H9 (cell line): ENCODE measurements at regions not wholly inside any gene's neighbourhood (a gene's known extent, or its start where the extent isn't known, plus 50 kb on each side); places are given as distances from the start of the nearest gene placed in this dataset.
A peak's percentile ranks its signal among the peaks of the same experiment; 100 is the strongest.
"Not testable (repeated sequence)": the region's sequence is repeated elsewhere in the genome, so short reads cannot be mapped to it uniquely, and the experiment has no call there.

Source experiments
- DNase-seq: peaks from one replicate; pipeline ENCODE4 v3.0.0-alpha.2; 2017
- H2AFZ ChIP-seq: one replicate; pipeline ENCODE4 v1.6.1; 2013; ENCODE audit warnings: mild to moderate bottlenecking, low read length, control low read depth, moderate library complexity
- H2AK5ac ChIP-seq: 2 replicates; pipeline ENCODE4 v1.6.1; 2013; ENCODE audit warnings: low read length, control low read depth, mixed read lengths; ENCODE audit not compliant: insufficient read length
- H2BK120ac ChIP-seq: one replicate; pipeline ENCODE4 v1.6.1; 2013; ENCODE audit warnings: low read depth, mild to moderate bottlenecking, low read length, control low read depth, inconsistent platforms; ENCODE audit not compliant: poor library complexity, severe bottlenecking
- H2BK12ac ChIP-seq: 2 replicates; pipeline ENCODE4 v1.6.1; 2013; ENCODE audit warnings: low read length, control low read depth, mixed read lengths, low read depth; ENCODE audit not compliant: insufficient read length
- H2BK15ac ChIP-seq: 2 replicates; pipeline ENCODE4 v1.6.1; 2013; ENCODE audit warnings: low read depth, low read length, control low read depth
- H2BK20ac ChIP-seq: one replicate; pipeline ENCODE4 v1.6.1; 2013; ENCODE audit warnings: low read depth, mild to moderate bottlenecking, low read length, control low read depth, inconsistent platforms; ENCODE audit not compliant: poor library complexity, severe bottlenecking
- H2BK5ac ChIP-seq: 2 replicates; pipeline ENCODE4 v1.6.1; 2013; ENCODE audit warnings: low read length, control low read depth, mixed read lengths; ENCODE audit not compliant: insufficient read length
- H3K14ac ChIP-seq: 2 replicates; pipeline ENCODE4 v1.6.1; 2013; ENCODE audit warnings: low read length, control low read depth; ENCODE audit not compliant: insufficient read depth
- H3K18ac ChIP-seq: 2 replicates; pipeline ENCODE4 v1.6.1; 2013; ENCODE audit warnings: low read depth, mild to moderate bottlenecking, mixed read lengths, low read length, control low read depth; ENCODE audit not compliant: insufficient read length
- H3K23ac ChIP-seq: 2 replicates; pipeline ENCODE4 v1.6.1; 2013; ENCODE audit warnings: low read length, control low read depth, mixed read lengths, low read depth; ENCODE audit not compliant: insufficient read length
- H3K23me2 ChIP-seq: 2 replicates; pipeline ENCODE4 v1.6.1; 2013; ENCODE audit warnings: low read depth, mild to moderate bottlenecking, mixed read lengths, low read length, control low read depth; ENCODE audit not compliant: insufficient read length, poor library complexity, severe bottlenecking
- H3K27ac ChIP-seq: 2 replicates; pipeline ENCODE4 v1.5.1; 2013; ENCODE audit warnings: low read length, control low read depth, mixed read lengths, low read depth; ENCODE audit not compliant: insufficient read length
- H3K27me3 ChIP-seq: 2 replicates; pipeline ENCODE4 v1.6.1; 2013; ENCODE audit warnings: low read length, control low read depth, inconsistent platforms; ENCODE audit not compliant: insufficient read depth
- H3K4ac ChIP-seq: 2 replicates; pipeline ENCODE4 v1.6.1; 2013; ENCODE audit warnings: low read depth, mild to moderate bottlenecking, control low read depth, inconsistent platforms, low read length, moderate library complexity
- H3K4me1 ChIP-seq: 2 replicates; pipeline ENCODE4 v1.6.1; 2013; ENCODE audit warnings: low read length, control low read depth, inconsistent platforms; ENCODE audit not compliant: insufficient read depth
- H3K4me2 ChIP-seq: 2 replicates; pipeline ENCODE4 v1.6.1; 2013; ENCODE audit warnings: low read length, control low read depth, mixed read lengths; ENCODE audit not compliant: insufficient read length, insufficient read depth
- H3K56ac ChIP-seq: 2 replicates; pipeline ENCODE4 v1.6.1; 2013; ENCODE audit warnings: low read depth, mild to moderate bottlenecking, mixed read lengths, low read length, control low read depth; ENCODE audit not compliant: insufficient read length
- H3K79me1 ChIP-seq: 2 replicates; pipeline ENCODE4 v1.6.1; 2013; ENCODE audit warnings: low read depth, mild to moderate bottlenecking, moderate library complexity, low read length, control low read depth, inconsistent platforms; ENCODE audit not compliant: insufficient read depth, poor library complexity, severe bottlenecking
- H3K79me2 ChIP-seq: 2 replicates; pipeline ENCODE4 v1.6.1; 2013; ENCODE audit warnings: low read length, control low read depth, inconsistent platforms; ENCODE audit not compliant: insufficient read depth
- H3K9ac ChIP-seq: 2 replicates; pipeline ENCODE4 v1.6.1; 2013; ENCODE audit warnings: low read length, control low read depth, mixed read lengths; ENCODE audit not compliant: insufficient read length; ENCODE audit errors: extremely low read depth
- H3K9me3 ChIP-seq: one replicate; pipeline ENCODE4 v1.6.1; 2013; ENCODE audit warnings: low read depth, low read length, inconsistent platforms; ENCODE audit not compliant: control insufficient read depth
- H3T11ph ChIP-seq: one replicate; pipeline ENCODE4 v1.6.1; 2013; ENCODE audit warnings: mild to moderate bottlenecking, low read length, control low read depth, inconsistent platforms
- H4K20me1 ChIP-seq: one replicate; pipeline ENCODE4 v1.6.1; 2013; ENCODE audit not compliant: control insufficient read depth, insufficient read length, insufficient read depth
- H4K5ac ChIP-seq: 2 replicates; pipeline ENCODE4 v1.6.1; 2013; ENCODE audit warnings: low read depth, mild to moderate bottlenecking, mixed read lengths, low read length, control low read depth; ENCODE audit not compliant: insufficient read length
- H4K8ac ChIP-seq: replicated peaks from 2 replicates; pipeline ENCODE4 v1.6.1; 2013; ENCODE audit warnings: low read length, control low read depth, mixed read lengths, low read depth; ENCODE audit not compliant: insufficient read length
- H4K91ac ChIP-seq: 2 replicates; pipeline ENCODE4 v1.6.1; 2013; ENCODE audit warnings: low read depth, mild to moderate bottlenecking, moderate library complexity, mixed read lengths, low read length, control low read depth; ENCODE audit not compliant: insufficient read length
- H3K27ac Mint-ChIP-seq, 3 experiments: 2 replicates in 2 of 3; 3 replicates in 1 of 3; pipeline ENCODE4 v1.8.0; 2020 to 2021; ENCODE audit warnings: mixed read lengths in 3 of 3, mild to moderate bottlenecking in 1 of 3, moderate library complexity in 1 of 3
- H3K27me3 Mint-ChIP-seq: 2 replicates; pipeline ENCODE4 v1.8.0; 2021; ENCODE audit warnings: low read depth, mild to moderate bottlenecking, moderate library complexity, mixed read lengths
- H3K36me3 Mint-ChIP-seq, 3 experiments: 2 replicates in 2 of 3; 3 replicates in 1 of 3; pipeline ENCODE4 v1.8.0; 2020 to 2021; ENCODE audit warnings: low read depth in 3 of 3, mixed read lengths in 3 of 3; ENCODE audit not compliant: insufficient read depth in 1 of 3
- H3K4me1 Mint-ChIP-seq, 2 experiments: 2 replicates each; pipeline ENCODE4 v1.8.0; 2020; ENCODE audit warnings: mixed read lengths in 2 of 2
- H3K4me3 Mint-ChIP-seq, 2 experiments: 2 replicates in 1 of 2; 3 replicates in 1 of 2; pipeline ENCODE4 v1.8.0; 2020 to 2021; ENCODE audit warnings: mild to moderate bottlenecking in 2 of 2, mixed read lengths in 2 of 2, moderate library complexity in 1 of 2
- H3K9me3 Mint-ChIP-seq, 2 experiments: 2 replicates in 1 of 2; 3 replicates in 1 of 2; pipeline ENCODE4 v1.8.0; 2020; ENCODE audit warnings: mild to moderate bottlenecking in 2 of 2, mixed read lengths in 2 of 2, moderate library complexity in 1 of 2
- WGBS: extraction: QIAGEN DNeasy Blood & Tissue Kit; methylation state at CpG from one replicate; pipeline ENCODE4 v1.1.7; 2013; ENCODE audit warnings: missing lambda C conversion rate, low lambda C conversion rate, mixed read lengths; ENCODE audit not compliant: insufficient read length; ENCODE audit errors: extremely low coverage; 5-methylcytosine and 5-hydroxymethylcytosine counted together
- TF ChIP-seq, protein P1 (sequence below): fragments of 200-600 bp; sonication (generic); conservative IDR thresholded peaks from 3 replicates; pipeline ENCODE4 v1.8.0; 2021; ENCODE audit warnings: antibody characterized with exemption, mild to moderate bottlenecking

DNA sequence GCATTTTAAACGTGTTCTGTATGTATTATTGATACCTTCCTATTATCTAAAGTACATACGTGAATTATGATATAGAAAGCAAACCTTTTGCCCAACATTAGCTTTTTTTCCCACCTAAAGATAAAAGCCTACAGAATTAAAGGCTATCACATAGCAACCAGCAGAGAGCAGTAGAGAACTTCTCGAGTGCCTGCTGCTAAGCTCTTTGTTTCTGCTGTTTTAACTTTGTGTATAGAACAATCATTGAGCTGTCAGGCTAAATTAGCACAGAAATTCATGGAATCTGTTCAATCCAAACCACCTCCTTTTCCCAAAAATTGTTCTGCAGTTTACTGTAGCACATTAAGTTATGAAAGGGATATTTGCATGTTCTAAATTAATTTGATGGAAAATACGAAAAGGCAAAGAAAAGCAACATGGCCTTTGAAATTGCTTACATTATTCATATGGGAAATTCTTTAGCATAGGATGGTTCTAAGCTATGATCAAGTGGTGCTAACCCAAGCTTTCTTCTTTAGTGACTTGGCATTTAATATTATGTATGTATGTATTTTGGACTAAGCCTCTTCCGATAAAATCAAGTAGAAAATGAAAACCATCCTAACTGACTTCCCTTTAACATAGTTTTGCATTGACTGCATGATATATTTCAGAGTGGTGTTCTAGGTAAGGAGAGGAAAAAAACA is 1288.5 kb downstream of the GATA3 start:
- Histone ChIP-seq H3K27ac (no peak overlapping the region), H2AFZ (no peak overlapping the region), H3K23ac (no peak overlapping the region), H3K23me2 (no peaks in the 10 kb centered on the region), H3K79me2 (no peaks in the 10 kb centered on the region), H3K9ac (no peak overlapping the region), H3K9me3 (no peaks in the 10 kb centered on the region), H4K8ac (no peak overlapping the region), H3K79me1 (no peaks in the 10 kb centered on the region), H4K91ac (no peak overlapping the region), H4K20me1 (no peaks in the 10 kb centered on the region), H2BK120ac (no peak overlapping the region), H2BK12ac (no peak overlapping the region), H4K5ac (no peak overlapping the region), H3K27me3 (no peaks in the 10 kb centered on the region), H3K4me1 (no peaks in the 10 kb centered on the region), H3K4me2 (no peak overlapping the region), H3K4ac (no peak overlapping the region), H2BK20ac (no peak overlapping the region), H3K56ac (no peak overlapping the region), H3T11ph (no peak overlapping the region), H3K14ac (no peak overlapping the region), H3K18ac (no peak overlapping the region), H2BK15ac (no peak overlapping the region), H2AK5ac (no peak overlapping the region), H2BK5ac (no peak overlapping the region)
- Mint-ChIP-seq H3K27ac (no peak overlapping the region), H3K9me3 (peaks cover 13 to 15% of the 10 kb centered on the region in 2 experiments; a peak in 4 of 5 replicates), H3K4me3 (no peak overlapping the region), H3K4me1 (peaks cover 5% of the 10 kb centered on the region in 2 experiments; a peak in 3 of 4 replicates), H3K27me3 (no peaks in the 10 kb centered on the region), H3K36me3 (peaks cover 0 to 15% (median 0%) of the 10 kb centered on the region in 3 experiments; a peak in 2 of 7 replicates)
- no peak for DNase-seq
- TF ChIP-seq, protein P1, sequence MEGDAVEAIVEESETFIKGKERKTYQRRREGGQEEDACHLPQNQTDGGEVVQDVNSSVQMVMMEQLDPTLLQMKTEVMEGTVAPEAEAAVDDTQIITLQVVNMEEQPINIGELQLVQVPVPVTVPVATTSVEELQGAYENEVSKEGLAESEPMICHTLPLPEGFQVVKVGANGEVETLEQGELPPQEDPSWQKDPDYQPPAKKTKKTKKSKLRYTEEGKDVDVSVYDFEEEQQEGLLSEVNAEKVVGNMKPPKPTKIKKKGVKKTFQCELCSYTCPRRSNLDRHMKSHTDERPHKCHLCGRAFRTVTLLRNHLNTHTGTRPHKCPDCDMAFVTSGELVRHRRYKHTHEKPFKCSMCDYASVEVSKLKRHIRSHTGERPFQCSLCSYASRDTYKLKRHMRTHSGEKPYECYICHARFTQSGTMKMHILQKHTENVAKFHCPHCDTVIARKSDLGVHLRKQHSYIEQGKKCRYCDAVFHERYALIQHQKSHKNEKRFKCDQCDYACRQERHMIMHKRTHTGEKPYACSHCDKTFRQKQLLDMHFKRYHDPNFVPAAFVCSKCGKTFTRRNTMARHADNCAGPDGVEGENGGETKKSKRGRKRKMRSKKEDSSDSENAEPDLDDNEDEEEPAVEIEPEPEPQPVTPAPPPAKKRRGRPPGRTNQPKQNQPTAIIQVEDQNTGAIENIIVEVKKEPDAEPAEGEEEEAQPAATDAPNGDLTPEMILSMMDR = peak; percentile 93
- WGBS = no CpG with 5 or more reads among the region's 5 CpGs

DNA sequence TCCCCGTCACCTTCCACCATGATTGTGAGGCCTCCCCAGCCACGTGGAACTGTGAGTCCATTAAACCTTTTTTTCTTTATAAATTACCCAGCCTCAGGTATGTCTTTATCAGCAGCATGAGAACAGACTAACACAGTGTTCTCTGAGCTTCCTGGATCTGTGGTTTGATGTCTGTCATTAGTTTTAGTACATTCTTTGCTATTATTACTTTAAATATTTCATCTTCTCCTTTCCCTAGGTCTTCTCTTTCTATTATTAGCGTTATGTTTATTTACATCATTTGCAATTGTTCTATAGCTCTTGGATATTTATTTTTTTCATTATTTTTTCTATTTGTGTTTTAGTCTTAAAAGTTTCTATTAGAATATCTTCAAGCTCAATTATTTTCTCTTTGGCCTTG is 1293.4 kb downstream of the GATA3 start:
- H3K4me1 Mint-ChIP-seq, H3K27ac ChIP-seq, H3K27ac Mint-ChIP-seq: not testable (repeated sequence)

More for the DNA sequence above, 1293.4 kb downstream of the GATA3 start:
- H3T11ph ChIP-seq, H4K8ac ChIP-seq, H3K9ac ChIP-seq, H3K9me3 ChIP-seq, H3K23ac ChIP-seq, H3K56ac ChIP-seq, H3K18ac ChIP-seq, H3K79me2 ChIP-seq, H4K20me1 ChIP-seq, H2BK12ac ChIP-seq, H3K4me3 Mint-ChIP-seq, H4K5ac ChIP-seq, H3K4ac ChIP-seq, H3K23me2 ChIP-seq, H2AK5ac ChIP-seq, H2BK20ac ChIP-seq, H2AFZ ChIP-seq, H2BK15ac ChIP-seq, H3K14ac ChIP-seq, H2BK120ac ChIP-seq, H4K91ac ChIP-seq, H3K79me1 ChIP-seq, H3K4me1 ChIP-seq, H2BK5ac ChIP-seq, H3K27me3 Mint-ChIP-seq, H3K4me2 ChIP-seq, DNase-seq, H3K27me3 ChIP-seq: not testable (repeated sequence)
- Mint-ChIP-seq H3K9me3 (peaks cover 17 to 18% of the 10 kb centered on the region in 2 experiments; a peak in 4 of 5 replicates), H3K36me3 (peaks cover 0 to 17% (median 0%) of the 10 kb centered on the region in 3 experiments; a peak in 2 of 7 replicates)
- WGBS = no CpG with 5 or more reads among the region's 3 CpGs
